ENCODE measurements at regions not wholly inside any gene's neighbourhood (a gene's known extent, or its start where the extent isn't known, plus 50 kb on each side); places are given as distances from the start of the nearest gene placed in this dataset.

- TF ChIP-seq, protein P1, sequence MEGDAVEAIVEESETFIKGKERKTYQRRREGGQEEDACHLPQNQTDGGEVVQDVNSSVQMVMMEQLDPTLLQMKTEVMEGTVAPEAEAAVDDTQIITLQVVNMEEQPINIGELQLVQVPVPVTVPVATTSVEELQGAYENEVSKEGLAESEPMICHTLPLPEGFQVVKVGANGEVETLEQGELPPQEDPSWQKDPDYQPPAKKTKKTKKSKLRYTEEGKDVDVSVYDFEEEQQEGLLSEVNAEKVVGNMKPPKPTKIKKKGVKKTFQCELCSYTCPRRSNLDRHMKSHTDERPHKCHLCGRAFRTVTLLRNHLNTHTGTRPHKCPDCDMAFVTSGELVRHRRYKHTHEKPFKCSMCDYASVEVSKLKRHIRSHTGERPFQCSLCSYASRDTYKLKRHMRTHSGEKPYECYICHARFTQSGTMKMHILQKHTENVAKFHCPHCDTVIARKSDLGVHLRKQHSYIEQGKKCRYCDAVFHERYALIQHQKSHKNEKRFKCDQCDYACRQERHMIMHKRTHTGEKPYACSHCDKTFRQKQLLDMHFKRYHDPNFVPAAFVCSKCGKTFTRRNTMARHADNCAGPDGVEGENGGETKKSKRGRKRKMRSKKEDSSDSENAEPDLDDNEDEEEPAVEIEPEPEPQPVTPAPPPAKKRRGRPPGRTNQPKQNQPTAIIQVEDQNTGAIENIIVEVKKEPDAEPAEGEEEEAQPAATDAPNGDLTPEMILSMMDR (IDR thresholded peaks at IDR 0.05 in 2 of 3, conservative IDR thresholded peaks at IDR 0.05 in 1 of 3; ENCODE audit: borderline replicate concordance in 1 of 3, insufficient read depth in 1 of 3, low read depth in 2 of 3, low read length in 2 of 3), result no peak
- TF ChIP-seq CEBPB (IDR thresholded peaks at IDR 0.05; ENCODE audit: low read depth) (no peak), YY1 (IDR thresholded peaks at IDR 0.05; ENCODE audit: extremely low read depth, insufficient replicate concordance, low read depth, low read length) (no peak), POLR2A (IDR thresholded peaks at IDR 0.05; ENCODE audit: borderline replicate concordance, extremely low read depth, insufficient read depth, insufficient read length) (no peak), EZH2 (IDR thresholded peaks at IDR 0.05) (no peak), RAD21 (IDR thresholded peaks at IDR 0.05; ENCODE audit: low read depth) (no peak), SP1 (IDR thresholded peaks at IDR 0.05; ENCODE audit: low read depth) (no peak), MAX (IDR thresholded peaks at IDR 0.05) (no peak), TCF7L2 (IDR thresholded peaks at IDR 0.05; ENCODE audit: borderline replicate concordance, extremely low read depth, insufficient read depth, insufficient read length) (no peak), EZH2phosphoT487 (IDR thresholded peaks at IDR 0.05; ENCODE audit: borderline replicate concordance) (no peak), EGR1 (IDR thresholded peaks at IDR 0.05; ENCODE audit: low read depth) (no peak), POLR2AphosphoS5 (IDR thresholded peaks at IDR 0.05; ENCODE audit: low read depth, low read length) (no peak)
These were observed 135.1 kb upstream of the TRIM24 start for GRCh38 chr7:138324941-138325340.

Data from HCT116 (cell line).